Choroid plexus epithelial cell (primary cell): ENCODE measurements at regions not wholly inside any gene's neighbourhood (a gene's known extent, or its start where the extent isn't known, plus 50 kb on each side); places are given as distances from the start of the nearest gene placed in this dataset.
A peak's percentile ranks its signal among the peaks of the same experiment; 100 is the strongest.

Source experiments
- DNase-seq: peaks from one replicate; pipeline ENCODE4 v3.0.0-alpha.2; 2010; ENCODE audit warnings: low read depth
- H3K4me3 ChIP-seq: 2 replicates; pipeline ENCODE4 v1.5.1; 2011; ENCODE audit warnings: low read depth, mild to moderate bottlenecking, control low read depth, low read length, moderate library complexity
- TF ChIP-seq, protein P1 (sequence below): conservative IDR thresholded peaks from 2 replicates; pipeline ENCODE4 v1.5.1; 2011; ENCODE audit warnings: low read depth, mild to moderate bottlenecking, control low read depth, inconsistent platforms, low read length, moderate library complexity

DNA sequence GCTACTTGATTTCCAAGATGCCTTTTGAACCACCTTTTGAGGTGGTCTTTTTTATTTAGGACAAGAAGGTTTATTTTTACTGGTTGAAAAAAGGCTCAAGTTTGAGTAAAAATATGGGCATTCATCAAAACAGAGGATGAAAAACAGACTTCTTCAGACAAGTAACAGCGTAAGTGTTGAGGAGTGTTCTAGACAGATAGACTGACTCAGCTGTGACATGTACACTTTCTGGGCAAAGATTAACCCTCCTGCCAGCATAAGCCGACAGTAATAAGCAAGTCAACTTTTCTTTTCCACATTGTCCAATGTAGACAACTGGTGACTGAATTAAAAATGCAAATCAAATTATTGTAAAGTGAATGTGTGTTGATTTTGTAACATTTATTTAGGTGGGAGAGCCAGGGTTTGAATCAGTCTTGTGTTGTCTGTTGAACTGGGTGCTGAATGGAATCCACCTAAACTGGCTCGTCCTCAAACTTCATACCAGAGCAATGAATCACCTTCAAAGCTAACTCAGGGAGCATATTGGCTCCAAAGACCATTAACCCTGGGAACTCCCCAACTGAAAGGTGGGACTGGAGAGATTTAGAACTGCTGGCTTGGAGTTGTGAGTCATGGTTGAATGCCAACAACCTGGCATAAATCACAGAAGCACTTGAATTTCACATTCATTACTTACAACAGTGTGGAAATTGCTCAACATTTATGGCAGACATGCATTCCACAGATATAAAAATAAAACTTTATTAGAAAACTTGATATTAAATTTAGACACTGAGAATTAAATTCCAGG is 377.0 kb downstream of the ETS1 start:
- no peak overlapping the region for H3K4me3 ChIP-seq
- peak; percentile 96 for DNase-seq
- TF ChIP-seq, protein P1, sequence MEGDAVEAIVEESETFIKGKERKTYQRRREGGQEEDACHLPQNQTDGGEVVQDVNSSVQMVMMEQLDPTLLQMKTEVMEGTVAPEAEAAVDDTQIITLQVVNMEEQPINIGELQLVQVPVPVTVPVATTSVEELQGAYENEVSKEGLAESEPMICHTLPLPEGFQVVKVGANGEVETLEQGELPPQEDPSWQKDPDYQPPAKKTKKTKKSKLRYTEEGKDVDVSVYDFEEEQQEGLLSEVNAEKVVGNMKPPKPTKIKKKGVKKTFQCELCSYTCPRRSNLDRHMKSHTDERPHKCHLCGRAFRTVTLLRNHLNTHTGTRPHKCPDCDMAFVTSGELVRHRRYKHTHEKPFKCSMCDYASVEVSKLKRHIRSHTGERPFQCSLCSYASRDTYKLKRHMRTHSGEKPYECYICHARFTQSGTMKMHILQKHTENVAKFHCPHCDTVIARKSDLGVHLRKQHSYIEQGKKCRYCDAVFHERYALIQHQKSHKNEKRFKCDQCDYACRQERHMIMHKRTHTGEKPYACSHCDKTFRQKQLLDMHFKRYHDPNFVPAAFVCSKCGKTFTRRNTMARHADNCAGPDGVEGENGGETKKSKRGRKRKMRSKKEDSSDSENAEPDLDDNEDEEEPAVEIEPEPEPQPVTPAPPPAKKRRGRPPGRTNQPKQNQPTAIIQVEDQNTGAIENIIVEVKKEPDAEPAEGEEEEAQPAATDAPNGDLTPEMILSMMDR = no peak

DNA sequence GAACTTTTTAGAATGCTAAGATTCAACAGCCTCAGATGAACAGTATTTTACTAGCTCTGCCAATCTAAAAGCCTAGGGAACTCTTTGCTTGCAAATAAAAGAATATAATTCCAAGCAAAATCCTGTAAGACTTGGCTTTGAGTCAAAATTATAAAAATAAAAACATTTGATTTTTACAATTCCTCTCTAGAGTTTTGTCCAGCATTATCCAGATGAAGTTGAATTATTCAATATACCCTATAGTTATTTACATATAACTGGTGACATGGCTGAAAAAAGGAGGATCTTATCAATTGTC is 378.3 kb downstream of the ETS1 start:
- no peak overlapping the region for H3K4me3 ChIP-seq
- no peak for DNase-seq
- TF ChIP-seq, protein P1 = no peak

DNA sequence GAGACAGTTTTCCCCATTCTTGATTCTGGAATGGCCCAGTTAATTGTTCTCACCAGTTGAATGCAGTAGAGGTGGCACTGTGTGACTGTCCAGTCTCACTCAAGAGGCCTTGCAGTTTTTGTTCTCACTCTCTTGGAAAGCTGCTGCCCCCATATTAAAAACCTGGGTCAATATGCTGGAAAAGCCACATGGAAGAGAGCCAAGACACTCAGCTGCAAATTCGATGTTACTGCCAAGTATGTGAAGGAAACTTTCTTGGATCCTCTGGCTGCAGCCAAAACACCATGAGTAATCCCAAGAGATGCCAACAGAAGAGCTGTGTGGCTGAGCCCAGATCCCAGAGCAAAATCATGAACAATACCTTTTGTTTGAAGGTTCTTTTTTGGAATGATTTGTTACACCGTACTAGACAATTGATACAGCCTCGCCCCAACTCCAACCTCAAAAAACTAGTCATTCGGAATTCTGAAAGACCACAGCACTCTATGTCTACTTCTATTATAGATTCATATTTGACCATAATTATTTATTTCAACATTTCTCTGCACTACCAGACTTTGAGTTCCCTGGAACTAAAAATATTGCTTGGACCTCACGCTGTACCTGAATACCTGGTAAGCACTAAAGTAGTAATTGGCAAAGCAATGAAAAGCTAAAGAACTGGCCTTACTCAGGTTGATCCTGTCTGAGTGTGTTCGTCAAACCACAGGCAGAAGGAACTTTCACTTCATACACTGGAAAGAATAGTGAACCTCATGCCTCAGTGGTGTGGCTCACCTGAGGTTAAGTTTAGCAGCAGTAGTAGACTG is 378.8 kb downstream of the ETS1 start:
- TF ChIP-seq, protein P1 = no peak
- no peak overlapping the region for H3K4me3 ChIP-seq
- peak; percentile 92 for DNase-seq

DNA sequence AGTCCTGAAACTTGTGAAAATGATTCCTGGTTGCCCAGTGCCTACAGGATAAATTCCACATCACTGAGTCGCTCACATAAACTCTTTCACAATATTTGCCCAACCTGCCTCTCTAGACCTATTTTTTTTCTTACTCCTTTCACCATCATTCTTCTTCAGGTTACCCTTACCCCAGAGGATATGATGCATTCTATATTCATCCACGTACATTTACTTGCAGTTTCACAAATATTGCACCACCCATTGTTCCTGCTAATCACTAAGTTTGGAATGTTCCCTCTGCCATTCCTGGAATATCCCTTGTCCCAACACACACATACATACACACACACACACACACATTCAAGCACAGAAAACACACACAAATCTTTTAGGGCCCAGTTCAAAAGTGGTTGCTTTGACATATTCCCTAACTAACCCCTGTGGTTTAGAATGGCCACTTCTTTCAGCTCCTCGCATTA is 379.5 kb downstream of the ETS1 start:
- peak; percentile 95 for DNase-seq
- TF ChIP-seq, protein P1 = no peak

GRCh38 chr11:128206461-128206860 is 380.9 kb downstream of the ETS1 start:
- TF ChIP-seq, protein P1 = no peak
- no peak for DNase-seq

More for the DNA sequence above, 379.5 kb downstream of the ETS1 start:
- no peak overlapping the region for H3K4me3 ChIP-seq

DNA sequence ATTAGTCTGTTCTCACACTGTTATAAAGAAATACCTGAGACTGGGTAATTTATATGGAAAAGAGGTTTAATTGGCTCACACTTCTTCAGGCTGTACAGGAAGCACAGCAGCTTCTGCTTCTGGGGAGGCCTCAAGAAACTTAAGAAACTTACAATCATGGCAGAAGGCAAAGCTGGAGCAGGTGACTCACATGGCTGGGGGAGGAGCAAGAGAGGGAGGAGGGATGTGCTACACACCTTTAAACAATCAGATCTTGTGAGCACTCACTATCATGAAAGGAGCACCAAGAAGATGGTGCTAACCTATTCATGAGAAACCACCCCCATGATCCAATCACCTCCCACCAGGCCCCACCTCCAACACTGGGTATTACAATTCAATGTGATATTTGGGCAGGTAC is 381.6 kb downstream of the ETS1 start:
- TF ChIP-seq, protein P1 = no peak
- no peak overlapping the region for H3K4me3 ChIP-seq
- no peak for DNase-seq

More at GRCh38 chr11:128206461-128206860, 380.9 kb downstream of the ETS1 start:
- no peak overlapping the region for H3K4me3 ChIP-seq
